AG08395 (cell line): ENCODE measurements at regions not wholly inside any gene's neighbourhood (a gene's known extent, or its start where the extent isn't known, plus 50 kb on each side); places are given as distances from the start of the nearest gene placed in this dataset.

Experiments used
- DNase-seq: peaks from one replicate; pipeline ENCODE4 v3.0.0; 2012; ENCODE audit warnings: mixed read lengths, low spot score

DNA sequence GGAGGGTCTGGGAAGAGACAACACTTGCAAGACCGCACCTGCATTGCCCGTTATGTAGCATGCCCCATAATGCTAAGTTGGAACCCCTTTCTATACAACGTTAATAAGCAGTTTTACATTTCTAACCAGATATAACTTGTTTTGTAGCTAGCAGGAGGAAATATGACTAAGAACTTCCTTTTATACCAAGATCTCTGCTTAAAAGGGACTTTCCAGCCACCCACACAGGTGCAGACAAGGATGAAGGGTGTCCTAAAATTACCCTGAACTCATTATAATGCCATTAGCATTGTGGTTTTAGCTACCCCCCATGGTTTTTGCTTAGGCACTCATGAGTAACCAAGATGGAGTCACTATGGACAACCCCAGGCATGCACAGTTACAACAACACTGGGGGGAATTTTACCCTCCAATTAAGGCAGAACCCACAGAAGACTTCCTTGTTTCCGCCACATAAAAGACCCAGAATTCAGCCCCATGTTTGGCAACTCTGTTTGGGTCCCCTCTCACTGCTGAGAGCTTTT is 362.8 kb downstream of the CBLN2 start:
- DNase-seq, result no peak

DNA sequence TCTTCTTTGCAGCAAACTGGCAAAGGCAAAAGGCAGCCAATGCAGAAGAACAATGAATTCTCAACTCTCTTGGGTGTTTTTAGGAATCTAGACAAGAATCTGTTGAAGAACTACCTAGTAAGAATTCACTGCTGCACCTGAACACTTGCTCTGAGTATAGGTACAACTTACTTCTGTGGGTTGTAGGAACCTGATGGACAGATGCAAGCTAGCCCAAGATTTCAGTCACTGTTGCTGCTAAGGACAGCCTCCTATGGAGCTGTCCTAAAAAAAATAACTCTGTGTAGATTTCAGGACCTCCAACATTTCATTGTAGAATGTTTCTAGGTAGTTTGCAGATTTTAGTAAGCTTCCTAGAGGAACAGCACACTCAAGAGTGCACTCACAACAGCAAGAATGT is 363.5 kb downstream of the CBLN2 start:
- no peak for DNase-seq

- DNase-seq, result no peak
Measured at GRCh38 chr18:72174972-72175649, 369.0 kb downstream of the CBLN2 start.

DNA sequence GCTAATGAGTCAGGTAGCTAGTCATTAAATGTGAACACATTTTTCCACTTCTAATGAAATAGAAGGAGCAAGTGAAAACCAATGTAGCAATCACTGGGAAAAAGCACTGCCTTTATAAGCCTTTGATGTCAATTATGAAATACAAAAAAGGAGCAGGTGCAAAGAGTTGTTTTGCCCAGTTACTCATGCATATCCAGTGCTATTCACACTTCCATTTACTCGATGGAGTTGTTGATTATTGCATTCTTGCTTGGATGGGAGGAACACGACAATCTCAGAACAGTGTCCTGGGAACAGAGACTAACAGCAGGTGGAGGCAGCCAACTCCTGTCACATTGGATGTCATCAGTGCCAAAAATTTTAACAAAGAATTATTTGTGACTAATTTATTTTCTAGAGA is 372.5 kb downstream of the CBLN2 start:
- DNase-seq, result no peak

DNA sequence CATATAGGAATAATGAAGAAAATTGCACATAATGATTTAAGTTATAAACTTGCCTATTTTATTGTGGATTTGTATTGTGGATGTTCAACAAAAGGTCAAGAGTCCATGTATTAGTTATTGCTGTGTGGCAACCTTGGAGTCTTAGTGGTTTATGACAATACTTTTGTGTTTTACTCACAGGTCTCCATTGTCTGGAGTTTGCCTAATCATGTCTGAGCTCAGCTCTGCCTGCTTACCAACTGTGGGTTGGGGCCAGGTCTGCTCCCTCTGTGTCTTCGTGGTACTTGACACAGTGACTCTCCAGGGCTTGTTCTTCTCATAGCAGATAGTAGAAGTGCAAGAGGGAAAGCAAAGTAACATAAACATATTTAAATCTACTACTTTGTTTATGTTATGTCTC is 382.5 kb downstream of the CBLN2 start:
- no peak for DNase-seq

- DNase-seq, result no peak
Measured at GRCh38 chr18:72160510-72161445, 383.4 kb downstream of the CBLN2 start.

GRCh38 chr18:72155327-72155726 is 388.8 kb downstream of the CBLN2 start:
- DNase-seq, result no peak

DNA sequence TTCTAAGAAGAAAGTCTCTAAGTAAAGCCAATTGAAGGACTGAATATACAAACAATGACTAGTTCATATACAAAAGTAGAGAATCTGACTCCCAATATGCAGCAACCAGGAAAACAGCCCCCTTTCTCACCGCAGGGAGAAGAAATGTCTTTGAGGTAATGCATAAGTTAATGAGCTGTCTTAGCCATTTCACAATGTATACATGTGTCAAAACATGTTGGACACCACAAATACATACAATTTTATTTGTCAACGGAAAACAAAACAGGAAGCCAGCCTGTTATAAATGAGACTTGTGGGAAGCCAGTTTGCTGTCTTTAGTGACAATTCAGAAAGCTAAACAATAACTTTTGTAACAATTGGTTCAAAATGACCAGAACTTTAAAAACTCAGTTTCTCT is 389.2 kb downstream of the CBLN2 start:
- no peak for DNase-seq

DNA sequence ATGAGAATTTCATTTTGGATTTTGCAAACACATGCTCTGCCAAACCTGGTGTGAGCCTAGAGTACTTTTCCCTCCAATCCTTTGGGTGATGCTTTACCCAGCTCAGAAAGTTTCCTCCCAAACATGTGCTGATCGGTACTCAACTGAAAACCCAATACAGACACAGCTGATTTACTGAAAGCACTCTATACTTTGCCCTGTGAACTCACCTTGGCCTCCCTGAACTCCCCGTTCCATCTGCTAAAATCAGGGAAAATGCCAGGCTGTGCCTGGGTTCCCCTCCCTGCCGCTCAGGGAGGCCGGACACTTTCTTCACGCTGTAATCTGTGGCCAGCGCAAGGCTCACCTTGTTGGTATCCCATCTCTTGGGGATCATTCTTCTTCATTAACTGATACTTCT is 391.2 kb downstream of the CBLN2 start:
- no peak for DNase-seq

DNA sequence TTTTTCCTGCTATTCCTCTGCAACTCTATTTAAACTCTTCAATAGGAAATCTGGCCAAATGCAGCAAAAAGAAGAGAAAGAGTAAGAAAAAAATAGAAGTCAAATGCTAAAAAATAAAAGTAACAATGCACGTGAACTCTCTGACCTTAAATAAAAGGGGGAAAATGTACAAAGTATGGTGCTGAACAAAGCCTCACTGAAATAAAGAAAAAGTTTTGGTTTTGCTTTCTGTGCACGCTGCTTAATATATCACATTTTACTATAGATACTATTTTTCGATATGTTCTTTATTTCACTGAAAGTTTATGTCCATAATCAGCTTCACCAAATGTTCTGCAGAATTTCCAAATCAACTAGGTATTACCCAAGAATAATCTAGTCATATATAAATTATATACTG is 396.3 kb downstream of the CBLN2 start:
- no peak for DNase-seq

- DNase-seq, result no peak
Measured at GRCh38 chr18:72140007-72140406, 404.1 kb downstream of the CBLN2 start.

DNA sequence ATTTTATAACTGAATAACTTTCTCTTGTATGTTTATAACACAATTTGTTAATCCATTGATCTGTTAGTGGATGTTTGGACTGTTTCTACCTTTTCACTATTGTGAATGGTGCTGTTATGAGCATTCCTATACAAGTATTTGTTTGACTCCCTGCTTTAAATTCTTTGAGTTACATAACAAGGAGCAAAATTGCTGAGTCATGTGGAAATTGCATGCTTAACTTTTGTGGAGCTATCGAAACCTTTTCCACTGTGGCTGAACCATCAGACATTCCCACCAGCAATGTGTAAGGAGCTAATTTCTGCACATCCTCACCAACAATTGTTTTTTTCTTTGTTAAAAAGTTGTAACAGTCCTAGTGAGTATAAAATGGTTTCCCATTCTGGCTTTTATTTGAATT is 415.5 kb downstream of the CBLN2 start:
- DNase-seq, result no peak

- DNase-seq, result no peak
Measured at GRCh38 chr18:72122103-72122502, 422.0 kb downstream of the CBLN2 start.

DNA sequence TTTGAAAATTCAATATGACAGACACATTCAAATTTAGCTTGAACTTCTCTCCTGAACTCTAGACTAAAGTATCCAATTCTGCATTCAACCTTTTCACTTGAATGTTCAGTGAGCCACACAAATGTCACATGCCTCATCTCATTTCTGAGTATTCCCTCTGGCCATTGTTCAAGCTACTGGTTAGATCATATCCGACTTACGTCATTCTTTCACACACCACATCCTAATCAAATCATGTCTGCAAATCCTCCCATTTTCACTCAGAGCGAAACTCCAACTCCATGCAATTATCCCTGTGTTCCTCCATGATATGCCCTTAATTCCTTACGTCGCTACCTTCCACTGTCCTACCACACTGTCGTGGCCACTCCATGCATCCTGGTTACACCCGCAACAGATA is 425.1 kb downstream of the CBLN2 start:
- DNase-seq, result no peak

DNA sequence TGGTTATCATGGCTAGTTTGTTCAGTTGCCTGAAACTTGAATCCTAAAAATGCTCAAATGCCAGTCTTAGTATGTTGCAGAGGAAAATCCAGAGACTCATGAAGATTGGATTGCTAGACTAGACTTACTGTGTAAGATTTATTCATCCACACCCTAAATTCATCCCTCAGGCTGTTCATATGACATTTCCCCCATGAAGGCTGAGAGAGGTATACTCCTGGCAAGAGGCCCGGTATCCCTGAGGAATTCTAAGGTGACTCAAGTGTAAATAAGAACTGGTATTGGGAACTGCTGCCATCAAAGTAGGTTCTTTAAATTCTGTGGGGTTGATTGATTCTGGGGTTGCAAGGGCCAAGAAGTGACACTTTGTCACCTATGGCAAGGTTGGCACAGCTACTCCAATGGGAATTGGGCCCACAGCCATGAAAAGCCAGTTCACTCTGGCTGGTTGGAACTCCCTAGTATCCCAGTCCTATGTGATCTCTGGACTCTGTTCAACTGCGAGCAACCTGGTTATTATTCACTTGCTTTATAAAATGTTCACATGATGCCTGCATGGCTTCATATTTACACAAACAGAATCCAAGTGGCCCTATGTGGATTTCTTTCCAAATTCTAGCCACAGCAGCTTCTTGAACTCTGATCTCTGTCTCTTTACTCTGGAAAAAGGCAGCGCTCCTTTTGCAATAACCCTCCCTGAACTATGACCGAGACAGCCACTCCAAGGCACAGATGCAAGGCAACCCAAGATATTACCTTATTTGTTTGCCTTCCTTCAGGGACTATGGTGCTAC is 429.1 kb downstream of the CBLN2 start:
- DNase-seq, result no peak

DNA sequence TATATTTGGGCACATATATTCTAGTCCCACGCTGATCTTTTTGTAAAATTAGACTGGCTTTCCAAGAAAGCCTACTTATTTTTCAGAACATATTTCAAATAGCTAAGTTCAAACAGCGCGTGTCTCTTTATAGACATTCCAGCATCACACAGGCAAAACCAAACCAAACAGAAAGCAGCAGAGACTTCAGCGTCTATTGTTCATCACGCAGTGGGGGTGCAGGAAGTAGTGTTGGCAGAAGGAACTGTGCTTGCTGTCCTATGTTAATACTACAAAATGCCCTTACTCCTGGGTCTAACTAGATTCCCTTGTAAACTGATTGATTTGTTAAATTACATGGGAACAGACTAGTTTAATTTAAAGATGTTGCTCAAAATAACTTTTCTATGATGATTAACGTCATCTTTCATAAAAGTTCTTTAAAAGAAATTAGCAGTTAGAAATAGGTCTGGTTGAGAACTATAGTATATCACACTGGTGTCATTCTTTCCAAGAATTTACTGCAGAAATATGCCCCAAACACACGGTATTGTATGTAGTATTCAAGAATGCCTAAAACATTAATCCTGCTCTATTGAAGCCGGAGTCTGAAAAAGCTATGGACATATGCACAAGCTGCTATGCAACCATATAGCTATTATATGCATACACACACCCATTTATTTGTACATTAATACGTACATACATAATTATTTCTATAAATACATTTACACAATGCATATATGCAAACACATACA is 436.3 kb downstream of the CBLN2 start:
- no peak for DNase-seq

DNA sequence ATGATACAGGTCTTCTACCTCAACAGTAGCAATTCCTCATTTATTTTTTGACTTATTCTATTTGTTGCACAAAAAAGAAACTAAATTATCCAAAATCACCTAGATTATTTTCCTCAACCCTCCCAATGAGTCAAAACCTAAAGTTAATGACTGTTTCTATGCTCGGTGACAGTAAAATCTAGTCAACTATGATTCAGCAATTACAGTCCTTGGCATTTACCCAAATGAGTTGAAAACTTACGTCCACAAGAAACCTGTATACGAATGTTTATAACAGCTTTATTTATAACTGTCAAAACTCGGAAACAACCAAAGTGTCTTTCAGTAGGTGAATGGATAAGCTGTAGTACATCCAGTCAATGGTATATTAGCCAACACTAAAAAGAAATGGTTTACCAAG is 439.3 kb downstream of the CBLN2 start:
- DNase-seq, result no peak

DNA sequence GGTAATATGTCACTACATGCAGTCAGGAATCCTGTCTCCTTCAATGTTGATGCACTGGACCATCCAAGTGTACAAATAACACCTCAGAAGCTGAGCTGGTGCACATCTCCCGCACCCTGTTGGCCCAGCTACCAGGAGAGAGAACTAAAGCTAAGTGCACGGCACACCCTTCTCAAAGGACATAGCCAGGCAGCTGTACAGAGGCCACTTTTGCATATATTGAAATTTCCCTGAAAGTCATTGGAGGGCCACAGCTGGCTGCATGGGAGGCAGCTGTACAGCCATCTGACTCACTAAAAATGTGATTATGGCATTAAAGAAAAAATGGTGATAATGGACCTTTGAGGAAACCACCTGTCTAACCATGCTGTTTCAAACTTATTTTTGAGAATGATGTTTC is 441.7 kb downstream of the CBLN2 start:
- DNase-seq, result no peak

DNA sequence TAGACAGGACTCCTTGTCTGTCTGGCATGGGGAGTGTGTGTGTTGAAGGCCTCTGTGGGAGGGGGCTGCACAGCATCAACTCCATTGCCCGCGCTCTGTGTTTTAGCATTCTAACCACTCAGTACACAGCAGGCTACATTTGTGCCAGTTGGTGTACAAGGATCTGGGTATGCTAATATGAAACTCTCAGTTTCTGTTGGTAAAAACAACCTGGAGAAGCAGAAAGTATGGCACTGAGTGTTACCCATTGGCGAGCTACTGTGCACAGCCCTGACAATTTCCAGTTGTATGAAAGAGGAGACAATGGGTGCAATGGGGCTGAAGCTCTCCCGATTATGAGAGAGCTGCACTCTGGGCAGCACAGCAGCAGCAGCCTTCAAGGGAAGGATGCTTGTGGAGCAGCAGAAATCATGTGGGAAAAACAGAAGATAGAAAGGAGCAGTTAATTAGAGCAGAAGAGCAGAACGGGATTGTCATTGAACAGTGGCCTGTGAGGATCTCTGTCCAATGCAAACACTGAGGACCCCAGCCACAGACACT is 443.6 kb downstream of the CBLN2 start:
- DNase-seq, result no peak

- no peak for DNase-seq
Measured at GRCh38 chr18:72091369-72091768, 452.8 kb downstream of the CBLN2 start.

DNA sequence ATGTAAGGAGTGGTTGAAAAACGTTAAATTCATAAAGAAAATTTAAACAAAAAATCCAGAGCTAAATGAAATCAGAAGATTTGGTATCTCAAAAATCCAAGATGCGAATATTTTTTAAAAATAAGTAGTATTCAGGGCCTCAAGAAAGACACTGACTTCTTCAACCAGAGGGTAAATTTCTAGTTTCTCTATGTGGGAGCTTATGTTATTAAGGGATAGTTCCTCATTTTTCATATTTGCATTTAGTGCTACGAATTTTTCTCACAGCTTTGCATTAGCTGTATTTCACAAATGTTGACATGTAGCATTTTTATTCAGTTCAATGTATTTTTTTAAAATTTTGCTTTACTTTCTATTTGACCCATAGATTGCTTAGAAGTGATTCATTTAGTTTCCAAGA is 454.7 kb downstream of the CBLN2 start:
- no peak for DNase-seq

DNA sequence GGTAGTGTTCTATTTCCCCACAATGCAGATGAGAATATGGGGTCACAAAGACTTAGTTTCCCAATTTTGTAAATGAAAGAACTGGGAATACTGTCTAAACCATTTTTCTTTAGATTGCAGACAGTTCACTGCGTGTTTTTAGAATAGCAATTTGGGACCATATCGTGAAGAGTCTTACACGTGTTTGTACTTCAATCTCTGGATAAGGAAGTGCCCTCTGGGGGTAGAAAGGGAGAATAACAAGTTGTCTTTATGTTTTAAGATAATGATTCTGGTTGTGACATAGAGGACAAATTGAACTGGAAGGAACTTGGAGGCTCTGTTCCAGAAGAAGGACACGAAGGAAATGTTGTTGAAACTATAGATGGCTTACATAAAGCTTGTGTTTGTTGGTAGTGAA is 457.7 kb downstream of the CBLN2 start:
- DNase-seq, result no peak
